ENCODE measurements at regions not wholly inside any gene's neighbourhood (a gene's known extent, or its start where the extent isn't known, plus 50 kb on each side); places are given as distances from the start of the nearest gene placed in this dataset.

DNA sequence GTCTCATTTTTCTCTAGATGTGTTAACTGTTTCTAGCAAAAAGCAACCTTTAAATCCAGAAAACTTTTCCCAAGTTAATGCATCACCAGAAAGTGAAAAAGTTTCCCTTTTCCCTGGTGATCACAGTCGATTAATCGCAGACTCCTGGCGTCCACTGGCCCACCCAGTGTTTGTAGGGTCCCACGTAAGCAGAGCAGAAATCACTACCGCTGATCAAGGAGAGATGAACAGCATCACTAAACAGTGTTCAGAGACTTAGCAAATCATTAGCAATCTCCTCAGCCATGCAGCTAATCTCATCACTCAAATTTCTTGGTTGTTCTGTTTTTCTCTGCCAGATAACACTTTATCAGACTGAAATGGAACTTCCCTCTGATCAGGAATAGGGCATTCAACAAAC lies 184.2 kb downstream of the EFNB2 start:
- H3K4me1 ChIP-seq (ENCODE audit: control insufficient read depth, low read length): no peaks in the 10 kb centered on the region
- no peaks in the 10 kb centered on the region for H4K20me1 ChIP-seq (ENCODE audit: control insufficient read depth, insufficient read depth, low read depth, low read length)
- H3K79me2 ChIP-seq (ENCODE audit: control insufficient read depth, low read length): no peaks in the 10 kb centered on the region
- H3K27me3 ChIP-seq (ENCODE audit: control insufficient read depth, low read length): peaks cover 34% of the 10 kb centered on the region
- H3K36me3 ChIP-seq (ENCODE audit: control insufficient read depth, low read length): no peaks in the 10 kb centered on the region
- no peaks in the 10 kb centered on the region for H3K9me2 ChIP-seq (replicated peaks; ENCODE audit: control insufficient read depth, low read length)
- no peaks in the 10 kb centered on the region for H3F3A ChIP-seq (ENCODE audit: control insufficient read depth, insufficient read depth)
- H3K4me3 ChIP-seq (ENCODE audit: low read length): no peak overlapping the region
- no peaks in the 10 kb centered on the region for H3K9me3 ChIP-seq (ENCODE audit: control insufficient read depth, insufficient read depth, low read length)
- H3K4me2 ChIP-seq (ENCODE audit: low read length): no peak overlapping the region
- no peak for TF ChIP-seq EZH2phosphoT487 (IDR thresholded peaks at IDR 0.05; ENCODE audit: borderline replicate concordance, low read length)
- TF ChIP-seq, protein P1, sequence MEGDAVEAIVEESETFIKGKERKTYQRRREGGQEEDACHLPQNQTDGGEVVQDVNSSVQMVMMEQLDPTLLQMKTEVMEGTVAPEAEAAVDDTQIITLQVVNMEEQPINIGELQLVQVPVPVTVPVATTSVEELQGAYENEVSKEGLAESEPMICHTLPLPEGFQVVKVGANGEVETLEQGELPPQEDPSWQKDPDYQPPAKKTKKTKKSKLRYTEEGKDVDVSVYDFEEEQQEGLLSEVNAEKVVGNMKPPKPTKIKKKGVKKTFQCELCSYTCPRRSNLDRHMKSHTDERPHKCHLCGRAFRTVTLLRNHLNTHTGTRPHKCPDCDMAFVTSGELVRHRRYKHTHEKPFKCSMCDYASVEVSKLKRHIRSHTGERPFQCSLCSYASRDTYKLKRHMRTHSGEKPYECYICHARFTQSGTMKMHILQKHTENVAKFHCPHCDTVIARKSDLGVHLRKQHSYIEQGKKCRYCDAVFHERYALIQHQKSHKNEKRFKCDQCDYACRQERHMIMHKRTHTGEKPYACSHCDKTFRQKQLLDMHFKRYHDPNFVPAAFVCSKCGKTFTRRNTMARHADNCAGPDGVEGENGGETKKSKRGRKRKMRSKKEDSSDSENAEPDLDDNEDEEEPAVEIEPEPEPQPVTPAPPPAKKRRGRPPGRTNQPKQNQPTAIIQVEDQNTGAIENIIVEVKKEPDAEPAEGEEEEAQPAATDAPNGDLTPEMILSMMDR (IDR thresholded peaks at IDR 0.05; ENCODE audit: low read depth, low read length, poor library complexity, severe bottlenecking): no peak
- H3K27ac ChIP-seq (ENCODE audit: low read depth, low read length): no peak overlapping the region

DNA sequence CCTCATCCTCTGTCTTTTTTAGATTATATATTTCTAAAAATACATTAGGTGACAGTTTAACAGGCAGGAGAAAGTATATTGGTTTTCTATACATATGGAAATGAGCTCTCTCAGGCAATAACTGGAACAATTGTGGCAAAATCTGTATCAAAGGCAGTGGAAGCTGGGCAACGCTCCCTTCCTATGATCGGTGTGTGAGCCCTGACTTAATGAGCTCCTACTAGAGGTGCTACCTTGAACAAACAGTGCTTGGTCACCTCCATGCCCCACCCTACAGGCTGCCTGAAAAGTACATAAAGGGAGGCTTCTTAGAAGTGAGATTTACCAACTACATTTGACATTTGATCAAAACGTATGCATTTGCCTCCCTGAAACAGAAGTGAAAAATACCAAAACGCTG lies 185.3 kb downstream of the EFNB2 start:
- TF ChIP-seq, protein P1 (IDR thresholded peaks at IDR 0.05; ENCODE audit: low read depth, low read length, poor library complexity, severe bottlenecking): no peak
- no peak for TF ChIP-seq EZH2phosphoT487 (IDR thresholded peaks at IDR 0.05; ENCODE audit: borderline replicate concordance, low read length)
- no peaks in the 10 kb centered on the region for H3K9me2 ChIP-seq (replicated peaks; ENCODE audit: control insufficient read depth, low read length)
- H3K27ac ChIP-seq (ENCODE audit: low read depth, low read length): no peak overlapping the region
- H3K4me2 ChIP-seq (ENCODE audit: low read length): no peak overlapping the region
- no peaks in the 10 kb centered on the region for H3K4me1 ChIP-seq (ENCODE audit: control insufficient read depth, low read length)
- peaks cover 34% of the 10 kb centered on the region for H3K27me3 ChIP-seq (ENCODE audit: control insufficient read depth, low read length)
- H3K79me2 ChIP-seq (ENCODE audit: control insufficient read depth, low read length): no peaks in the 10 kb centered on the region
- no peaks in the 10 kb centered on the region for H3F3A ChIP-seq (ENCODE audit: control insufficient read depth, insufficient read depth)
- no peaks in the 10 kb centered on the region for H3K36me3 ChIP-seq (ENCODE audit: control insufficient read depth, low read length)
- H3K4me3 ChIP-seq (ENCODE audit: low read length): no peak overlapping the region
- H4K20me1 ChIP-seq (ENCODE audit: control insufficient read depth, insufficient read depth, low read depth, low read length): no peaks in the 10 kb centered on the region
- no peaks in the 10 kb centered on the region for H3K9me3 ChIP-seq (ENCODE audit: control insufficient read depth, insufficient read depth, low read length)

DNA sequence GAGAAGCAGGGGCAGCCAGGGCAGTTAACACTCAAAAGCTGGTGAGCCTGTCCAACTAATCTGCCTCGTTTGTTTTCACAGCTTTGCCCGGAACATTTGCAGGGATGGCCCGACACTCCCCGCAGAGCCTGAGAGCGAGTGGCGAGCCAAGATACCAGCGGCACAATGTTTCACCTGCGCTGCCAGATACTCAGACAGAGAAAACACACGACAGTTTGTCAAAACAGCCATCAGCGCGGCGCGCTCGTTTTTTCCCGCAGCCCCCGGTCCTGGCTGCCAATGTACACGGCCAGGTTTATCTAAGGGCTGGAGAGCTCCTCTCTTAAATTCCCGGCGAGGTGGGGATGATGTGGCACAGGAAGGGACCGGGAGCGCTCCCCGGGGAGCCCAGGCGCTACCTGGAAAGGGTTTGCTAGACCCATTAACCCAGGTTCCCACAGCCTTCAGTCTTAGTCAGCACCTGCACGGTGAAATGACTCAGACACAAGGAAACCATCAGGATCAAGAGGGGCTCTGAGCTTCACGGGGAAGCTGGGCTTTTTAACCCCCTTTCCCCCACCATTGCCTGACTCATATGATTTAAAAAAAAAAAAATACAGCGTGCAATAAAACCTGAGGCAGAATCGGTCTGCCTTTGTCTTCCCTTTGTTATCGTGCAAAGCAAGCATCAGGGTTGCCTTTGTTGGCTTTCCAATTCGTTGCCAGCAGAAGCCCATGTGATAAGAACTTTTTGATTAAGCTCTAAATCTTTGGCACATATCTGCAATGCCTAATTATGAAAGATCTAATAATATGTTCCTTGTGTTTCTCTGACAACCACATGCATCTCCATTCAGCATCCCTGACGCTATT lies 186.2 kb downstream of the EFNB2 start:
- no peaks in the 10 kb centered on the region for H4K20me1 ChIP-seq (ENCODE audit: control insufficient read depth, insufficient read depth, low read depth, low read length)
- no peak overlapping the region for H3K4me3 ChIP-seq (ENCODE audit: low read length)
- no peaks in the 10 kb centered on the region for H3K36me3 ChIP-seq (ENCODE audit: control insufficient read depth, low read length)
- H3K4me1 ChIP-seq (ENCODE audit: control insufficient read depth, low read length): no peaks in the 10 kb centered on the region
- no peaks in the 10 kb centered on the region for H3K9me2 ChIP-seq (replicated peaks; ENCODE audit: control insufficient read depth, low read length)
- no peak for TF ChIP-seq EZH2phosphoT487 (IDR thresholded peaks at IDR 0.05; ENCODE audit: borderline replicate concordance, low read length)
- TF ChIP-seq, protein P1 (IDR thresholded peaks at IDR 0.05; ENCODE audit: low read depth, low read length, poor library complexity, severe bottlenecking): no peak
- peaks cover 34% of the 10 kb centered on the region for H3K27me3 ChIP-seq (ENCODE audit: control insufficient read depth, low read length)
- no peaks in the 10 kb centered on the region for H3K79me2 ChIP-seq (ENCODE audit: control insufficient read depth, low read length)
- H3K27ac ChIP-seq (ENCODE audit: low read depth, low read length): no peak overlapping the region
- H3K4me2 ChIP-seq (ENCODE audit: low read length): no peak overlapping the region
- no peaks in the 10 kb centered on the region for H3F3A ChIP-seq (ENCODE audit: control insufficient read depth, insufficient read depth)
- H3K9me3 ChIP-seq (ENCODE audit: control insufficient read depth, insufficient read depth, low read length): no peaks in the 10 kb centered on the region
